Left renal cortex interstitium (tissue), 4 donors: ENCODE measurements at regions not wholly inside any gene's neighbourhood (a gene's known extent, or its start where the extent isn't known, plus 50 kb on each side); places are given as distances from the start of the nearest gene placed in this dataset.

Experiments used
- DNase-seq, 4 donors: peaks; one replicate each; pipeline ENCODE4 v3.0.0-alpha.2; 2013; ENCODE audit warnings: low read depth in 4 of 4, low spot score in 2 of 4, missing footprints in 1 of 4

DNA sequence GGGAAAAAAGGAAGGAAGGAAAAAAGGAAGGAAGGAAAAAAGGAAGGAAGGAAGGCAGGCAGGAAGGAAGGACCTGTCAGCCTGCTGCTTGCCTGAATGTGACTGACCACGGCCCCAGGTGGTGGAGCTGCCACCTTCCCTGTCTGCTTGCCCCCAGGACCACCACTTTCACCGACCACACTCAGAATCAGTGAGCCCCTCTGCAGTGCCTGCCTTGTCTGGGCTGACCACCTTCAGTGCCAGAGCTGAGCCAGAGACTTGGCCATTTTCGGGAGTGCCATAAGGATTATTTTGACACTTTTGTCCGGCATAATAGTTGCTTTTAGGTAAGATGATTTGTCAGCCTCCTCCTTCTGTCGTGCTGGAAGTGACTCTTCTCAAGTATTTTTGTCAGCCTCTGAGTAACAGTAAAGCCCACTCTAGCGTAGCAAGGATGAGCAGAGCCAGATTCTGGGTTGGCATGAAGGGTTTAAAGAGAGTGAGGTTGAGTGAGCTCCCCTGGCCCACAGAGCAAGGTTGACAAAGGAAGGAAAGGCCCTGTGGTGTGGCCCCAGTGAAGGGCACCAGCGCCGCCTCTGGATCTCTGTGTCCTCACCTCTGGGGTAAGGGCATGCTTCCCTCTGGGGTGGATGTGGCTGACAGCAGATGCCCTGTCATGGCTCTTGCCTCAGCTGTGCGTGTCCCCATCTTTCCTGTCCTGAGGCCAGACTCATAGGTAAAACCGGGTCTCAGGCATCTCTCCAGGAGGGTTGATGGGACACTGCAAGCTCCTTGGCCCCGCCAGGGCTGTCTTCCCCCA, 214.7 kb upstream of the FOXQ1 start:
- no peak for DNase-seq

DNA sequence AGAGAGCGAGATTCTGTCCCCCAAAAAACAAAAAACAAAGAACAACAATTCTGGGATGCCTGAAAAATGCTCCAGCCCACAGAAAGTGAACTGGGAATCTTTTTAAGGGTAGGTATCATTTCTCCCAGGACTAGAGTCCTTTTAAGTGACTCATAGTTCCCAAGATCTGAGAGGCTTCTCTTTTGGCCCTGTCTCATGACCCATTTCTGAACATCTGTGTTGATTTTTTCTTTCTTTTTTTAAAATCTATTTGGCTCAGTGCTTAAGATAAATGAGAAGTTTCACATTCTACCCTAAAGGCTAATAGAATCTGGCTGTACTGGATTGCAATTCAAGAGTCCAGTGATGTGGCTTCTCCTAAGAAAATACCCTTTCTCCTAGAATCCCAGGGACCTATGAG, 217.6 kb upstream of the FOXQ1 start:
- DNase-seq, result no peak

DNA sequence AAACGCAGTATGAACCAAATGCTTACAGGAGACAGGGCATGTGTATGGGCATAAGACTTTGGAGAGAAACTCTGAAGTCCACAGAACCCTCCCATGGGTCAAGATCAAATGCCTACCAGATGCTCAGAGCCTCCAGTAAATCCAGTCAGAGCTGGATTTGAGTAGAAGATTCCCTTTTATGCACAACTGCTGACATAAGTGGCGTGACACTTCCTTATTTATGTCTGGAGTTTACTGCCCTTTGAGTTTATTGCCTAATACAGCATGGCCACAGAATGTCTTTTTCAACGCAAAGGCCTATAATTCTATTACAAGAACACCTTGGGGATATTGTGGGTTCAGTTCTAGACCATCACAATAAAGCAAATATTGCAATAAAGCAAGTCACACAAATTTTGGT, 220.0 kb upstream of the FOXQ1 start:
- no peak for DNase-seq

DNA sequence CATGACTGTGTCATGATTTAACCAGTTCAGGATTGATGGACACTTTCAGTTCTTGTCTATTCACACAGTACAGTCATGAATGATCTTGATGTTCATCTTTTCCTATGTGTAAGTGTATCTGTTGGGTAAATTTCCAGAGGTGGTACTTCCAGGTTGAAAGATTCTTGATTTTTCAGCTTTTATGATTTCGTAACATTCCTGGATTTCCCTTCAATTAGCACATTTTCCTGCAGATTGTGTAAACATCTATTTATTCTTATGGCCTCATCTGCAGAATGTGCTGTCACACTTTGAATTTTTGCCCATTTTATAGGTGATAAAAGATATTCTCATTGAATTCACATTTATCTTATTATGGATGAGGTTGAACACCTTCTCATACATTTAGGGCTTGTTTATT, 222.0 kb upstream of the FOXQ1 start:
- DNase-seq, result no peak

DNA sequence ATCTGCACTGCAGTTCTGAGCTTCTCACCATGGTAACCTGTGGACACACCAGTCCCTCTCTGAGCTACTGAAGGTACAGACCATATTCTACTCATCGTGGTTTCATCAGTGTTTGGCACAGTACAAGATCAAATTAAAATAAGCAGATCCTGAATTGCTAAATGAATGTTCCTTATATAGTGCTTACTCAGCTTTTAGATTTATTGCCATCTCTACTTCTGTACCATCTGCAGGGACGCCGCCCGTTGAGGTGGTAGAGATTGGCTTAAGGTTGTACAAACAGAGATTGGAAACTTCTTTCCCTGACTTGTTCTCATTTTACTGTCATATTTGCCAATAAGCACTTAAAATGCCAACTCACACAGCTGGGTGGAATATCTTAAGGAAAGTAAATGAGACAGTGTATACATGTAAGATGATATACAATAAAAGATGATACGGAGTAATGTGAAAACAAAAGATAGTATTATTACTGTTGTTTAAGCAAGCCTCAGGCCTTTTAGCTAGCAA, 223.4 kb upstream of the FOXQ1 start:
- DNase-seq, result no peak

DNA sequence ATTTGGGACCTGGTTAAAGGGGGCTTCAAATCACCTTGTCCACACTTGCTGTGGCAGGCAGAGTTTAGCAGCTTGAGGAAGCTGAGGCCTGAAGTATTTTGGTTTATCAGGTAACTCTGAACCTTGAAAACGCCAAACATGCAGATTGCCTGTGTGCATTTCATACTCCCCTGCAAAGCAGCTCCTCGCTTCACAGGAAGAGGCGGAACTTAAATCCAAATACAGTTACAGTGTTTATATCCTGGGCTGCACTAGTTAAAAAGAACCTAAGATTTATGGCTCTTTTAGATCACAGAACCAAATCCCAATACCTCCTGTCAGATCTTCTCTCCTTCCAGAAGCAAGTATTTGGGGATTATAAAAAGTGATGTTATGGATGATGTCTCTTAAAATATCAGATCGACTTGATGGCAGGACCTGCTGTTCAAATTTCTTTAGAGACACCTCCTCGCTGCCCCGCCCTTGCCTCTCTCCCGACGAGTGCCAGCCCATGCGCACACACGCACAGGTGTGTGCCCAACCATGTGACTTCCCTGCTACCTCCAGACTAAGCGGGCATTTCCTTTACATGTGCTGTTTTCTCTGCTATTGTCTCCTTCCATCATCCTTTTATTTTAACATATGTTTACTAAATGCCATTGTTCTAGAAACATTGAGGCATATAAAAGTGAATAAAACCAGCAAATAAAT, 224.6 kb upstream of the FOXQ1 start:
- DNase-seq, result no peak

DNA sequence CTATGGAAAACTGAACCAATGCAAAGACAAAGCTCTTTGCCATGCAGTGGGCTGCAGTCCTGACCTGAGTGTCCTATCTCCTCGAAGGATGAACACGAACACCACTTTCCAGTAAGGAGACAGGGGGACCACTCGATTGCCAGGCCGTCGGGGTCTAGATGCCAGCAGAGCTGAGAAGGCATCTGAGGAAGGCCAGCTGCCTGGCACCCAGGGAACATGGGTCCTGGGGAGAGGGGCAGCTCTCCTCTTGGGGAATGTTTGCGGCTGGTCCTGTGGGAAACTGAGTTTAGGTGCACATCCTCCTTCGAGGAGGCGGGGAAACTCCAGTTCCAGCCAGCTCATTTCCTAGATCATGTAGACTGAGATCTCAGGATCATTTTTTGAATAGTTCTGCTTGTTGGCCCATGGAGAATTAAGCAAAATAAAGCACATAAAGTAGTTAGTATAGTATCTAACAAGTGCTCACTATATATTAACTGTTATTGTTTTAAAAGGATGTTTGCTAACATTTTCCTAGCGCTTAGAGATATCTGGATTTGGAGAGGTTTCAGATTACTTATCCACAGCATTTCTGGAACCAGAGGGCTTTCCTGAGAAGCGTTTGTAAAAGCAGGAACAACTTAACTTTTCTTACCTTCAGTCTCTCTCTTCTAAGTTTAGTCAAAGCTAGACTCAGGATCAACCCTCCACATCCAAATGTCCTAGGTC, 225.3 kb upstream of the FOXQ1 start:
- no peak for DNase-seq

DNA sequence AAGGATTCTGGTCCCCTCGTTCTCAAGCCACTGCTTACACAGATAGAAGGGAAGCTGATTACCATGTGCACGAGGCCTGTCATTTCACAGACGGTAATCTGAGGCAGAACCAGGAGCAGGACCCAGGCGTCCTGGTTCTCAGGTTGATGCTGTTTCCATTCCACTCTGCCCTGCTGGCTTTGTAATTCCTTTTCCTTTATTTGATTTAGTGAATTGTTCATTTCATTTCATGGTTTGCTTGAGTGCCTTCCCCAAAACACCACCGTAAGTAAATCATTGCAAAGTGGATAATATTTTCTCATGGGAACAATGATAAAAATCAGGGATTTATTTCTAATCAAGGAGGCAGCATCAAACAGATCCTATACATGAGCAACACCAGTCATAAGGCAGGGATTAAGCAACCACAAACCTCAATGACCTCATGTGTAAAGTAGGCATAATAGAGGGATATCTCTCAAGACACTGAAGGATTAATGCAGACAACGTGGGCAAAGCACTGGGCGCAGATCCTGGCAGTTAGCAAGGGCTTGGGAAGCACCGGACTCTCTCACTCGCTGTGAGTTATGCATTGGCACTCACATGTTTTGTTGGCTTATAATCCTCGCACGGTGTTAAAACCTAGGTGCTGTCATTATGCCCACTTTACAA, 229.5 kb upstream of the FOXQ1 start:
- no peak for DNase-seq

DNA sequence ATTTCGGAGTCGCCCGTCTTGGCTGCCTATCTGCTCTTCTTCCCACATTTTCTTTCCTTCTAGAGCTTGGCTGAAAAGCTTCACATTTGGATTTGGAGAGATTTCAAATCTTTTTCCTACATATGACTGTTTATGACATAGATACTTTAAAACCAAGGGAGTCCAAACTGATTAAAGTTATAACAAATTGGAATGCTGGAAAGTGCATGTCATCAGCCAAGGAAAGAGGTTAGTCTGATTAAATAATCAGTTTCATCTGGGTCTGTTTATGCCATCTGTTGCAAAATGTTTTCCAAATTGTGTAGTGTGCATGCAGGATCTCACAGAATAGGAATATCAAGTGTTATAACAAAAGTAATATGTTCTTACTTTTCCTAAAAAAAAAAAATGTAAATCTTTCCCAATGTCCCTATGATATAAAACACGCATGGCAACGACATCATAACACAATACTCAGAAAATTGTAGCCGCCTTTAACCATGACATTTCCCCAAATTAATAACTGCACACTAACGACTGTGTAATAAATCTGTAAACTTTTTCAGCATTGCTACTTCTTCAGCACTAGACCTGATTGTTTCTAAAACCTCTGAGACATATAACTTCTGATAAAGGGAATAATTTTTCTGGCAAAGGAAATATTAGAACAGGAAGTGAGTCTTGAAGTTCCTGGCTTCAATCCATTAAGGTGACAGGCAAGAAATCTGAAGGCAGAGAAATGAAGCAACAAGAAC, 230.2 kb upstream of the FOXQ1 start:
- DNase-seq, result no peak

DNA sequence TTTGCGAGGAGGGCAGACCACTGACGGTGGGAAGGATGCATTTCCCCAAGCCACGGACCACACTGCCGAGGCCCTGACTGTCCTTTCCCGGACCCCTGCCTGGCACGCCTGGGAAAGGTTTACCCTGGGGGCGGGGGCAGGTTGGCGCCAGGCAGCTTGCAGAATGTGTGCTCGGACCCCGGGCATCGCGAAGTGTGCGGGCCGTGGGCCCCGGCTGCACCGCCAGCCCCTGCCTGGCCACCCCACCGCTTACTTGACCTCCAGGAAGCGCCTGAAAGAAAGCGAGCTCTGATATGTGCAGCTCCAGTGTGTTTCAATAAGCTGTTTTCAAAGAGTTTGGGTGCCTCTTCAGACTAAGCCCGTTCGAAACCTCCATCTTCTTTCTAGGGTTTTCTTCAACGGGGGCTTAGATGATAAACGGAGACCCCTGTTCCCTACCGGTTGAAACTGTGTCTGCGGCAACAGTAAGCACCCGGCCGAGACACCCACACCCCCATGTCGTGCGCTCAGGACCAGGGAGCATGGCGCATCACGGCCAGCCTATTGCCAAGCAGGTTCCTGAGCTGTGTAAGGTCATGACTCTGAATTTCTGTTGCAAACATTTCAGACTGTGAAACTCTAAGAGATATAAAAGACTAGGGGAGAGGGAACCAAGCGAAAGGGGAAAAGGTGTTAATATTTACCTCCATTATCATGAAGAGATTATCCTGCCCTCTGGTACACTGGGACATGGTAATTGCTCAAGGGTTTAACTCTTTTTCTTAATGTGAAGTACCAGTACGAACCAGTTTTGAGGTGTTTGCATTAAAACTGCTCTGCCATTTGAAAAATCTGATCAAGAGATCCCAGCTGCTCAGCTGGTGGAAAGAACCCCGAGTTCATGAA, 231.2 kb upstream of the FOXQ1 start:
- no peak for DNase-seq

DNA sequence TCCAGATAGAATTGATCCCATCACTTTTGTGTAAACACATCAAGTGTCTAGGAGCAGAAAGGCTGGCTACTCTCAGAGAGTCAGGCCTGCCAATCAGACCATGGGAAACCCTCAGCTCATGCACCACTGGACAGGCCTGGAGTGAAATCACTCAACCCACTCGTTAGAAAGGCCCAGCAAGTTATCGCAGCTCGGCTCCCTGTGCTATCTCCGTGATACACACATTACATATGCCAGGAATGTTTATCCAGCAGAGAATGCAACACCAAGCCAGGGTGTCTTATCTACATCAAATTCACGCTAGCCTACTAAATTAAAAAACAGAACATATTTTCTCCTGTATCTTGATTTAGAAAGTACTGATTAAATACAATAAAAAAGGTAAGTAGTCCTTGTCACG, 232.4 kb upstream of the FOXQ1 start:
- DNase-seq, result no peak

DNA sequence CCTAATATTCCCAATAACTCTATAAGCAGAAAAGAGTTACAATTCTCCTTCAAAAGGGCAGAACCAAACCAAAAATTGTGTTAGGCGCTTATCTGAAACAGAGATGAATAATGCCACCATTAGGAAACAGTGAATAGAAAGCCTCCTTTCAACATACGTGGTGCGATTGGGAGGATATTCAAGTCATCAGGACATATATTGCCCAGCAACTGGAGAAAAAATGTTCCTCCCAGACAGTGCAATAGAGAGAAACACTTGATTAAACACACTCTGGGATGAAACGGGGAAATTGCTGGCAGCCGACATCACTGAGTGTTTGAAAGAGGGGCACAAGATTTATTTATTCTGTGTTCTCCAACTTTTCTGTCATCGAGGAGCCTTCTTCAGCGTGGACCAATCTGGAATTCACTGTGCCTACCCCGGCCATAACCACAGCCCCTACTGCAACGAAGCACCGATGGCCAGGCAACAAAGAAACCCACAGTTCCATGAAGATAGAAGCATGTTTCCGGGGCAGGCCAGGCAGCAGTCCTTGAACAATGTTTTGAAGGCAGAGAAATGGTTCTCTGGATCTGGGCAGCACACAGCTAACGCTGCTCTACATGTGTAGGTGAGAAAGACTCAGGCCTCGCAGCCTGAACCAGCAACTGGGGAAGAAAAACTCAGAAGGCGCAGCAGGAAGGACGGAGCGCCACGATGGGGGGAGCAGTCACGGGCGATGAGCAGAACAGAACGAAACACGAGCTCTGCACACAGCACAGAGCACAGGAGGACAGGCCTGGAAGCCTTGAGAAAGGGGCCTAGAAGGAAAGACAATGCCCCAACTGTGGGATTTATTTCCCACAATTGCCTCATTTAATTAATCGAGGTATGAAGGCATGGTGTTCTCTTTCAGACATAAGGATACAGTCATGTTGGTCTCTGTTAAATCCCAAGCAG, 234.2 kb upstream of the FOXQ1 start:
- no peak for DNase-seq

DNA sequence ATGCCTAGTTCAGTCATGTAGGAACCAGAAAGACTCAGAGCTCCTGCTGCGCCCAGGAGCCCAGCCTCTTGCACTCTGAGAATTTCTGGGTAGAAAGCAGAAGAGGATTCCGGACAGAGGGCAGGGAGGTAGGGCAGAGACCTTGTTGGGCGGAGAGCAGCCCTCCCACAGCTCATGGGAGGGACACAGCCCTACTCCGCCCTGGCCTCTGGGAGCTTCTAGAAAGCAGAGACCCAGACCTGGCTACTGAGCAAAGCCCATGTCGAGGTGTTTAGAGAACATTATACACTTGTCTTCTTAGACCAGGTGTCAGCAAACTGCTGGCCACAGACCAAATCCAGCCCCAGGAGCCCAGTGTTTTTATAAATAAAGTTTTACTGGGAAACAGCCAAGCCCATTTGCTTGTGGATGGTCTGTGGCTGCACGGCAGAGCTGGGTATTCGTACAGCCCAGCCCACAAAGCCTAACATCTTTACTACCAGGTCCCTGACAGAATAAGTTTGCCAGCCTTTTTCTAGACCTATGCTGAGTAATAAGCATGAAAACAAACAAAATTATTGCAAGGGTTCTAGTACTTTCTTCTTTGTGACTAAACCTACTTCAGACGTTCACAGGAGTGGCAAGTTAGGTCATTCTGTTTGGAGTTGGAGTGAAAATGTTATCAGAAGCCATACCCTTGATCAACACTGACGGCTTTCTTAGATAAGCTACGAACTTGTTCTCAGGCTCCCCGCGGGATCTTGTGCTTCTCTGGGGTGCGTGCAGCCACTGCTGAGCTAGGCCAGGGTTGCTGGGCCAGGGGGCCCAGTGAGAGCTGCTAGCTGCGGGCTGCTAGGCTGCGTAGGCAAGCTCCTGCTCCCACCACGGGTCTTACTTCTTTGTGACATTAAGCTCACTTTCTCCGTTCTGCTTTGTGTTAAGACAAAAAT, 235.1 kb upstream of the FOXQ1 start:
- no peak for DNase-seq

DNA sequence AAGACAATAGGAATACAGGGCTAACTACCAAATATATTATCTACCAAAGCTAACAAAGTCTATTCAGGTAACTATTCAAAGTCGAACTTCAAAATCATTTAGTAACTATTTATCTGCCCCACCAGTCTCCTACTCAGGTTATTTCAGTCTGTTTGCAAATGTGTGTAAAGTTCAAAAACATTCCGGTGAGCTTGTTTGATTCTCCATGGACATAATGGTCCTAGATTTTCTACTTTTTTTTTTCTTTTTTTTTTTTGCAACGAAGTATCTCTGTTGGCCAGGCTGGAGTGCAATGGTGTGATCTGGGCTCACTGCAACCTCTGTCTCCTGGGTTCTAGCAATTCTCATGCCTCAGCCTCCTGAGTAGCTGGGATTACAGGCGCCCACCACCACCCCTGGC, 236.0 kb upstream of the FOXQ1 start:
- DNase-seq, result no peak

DNA sequence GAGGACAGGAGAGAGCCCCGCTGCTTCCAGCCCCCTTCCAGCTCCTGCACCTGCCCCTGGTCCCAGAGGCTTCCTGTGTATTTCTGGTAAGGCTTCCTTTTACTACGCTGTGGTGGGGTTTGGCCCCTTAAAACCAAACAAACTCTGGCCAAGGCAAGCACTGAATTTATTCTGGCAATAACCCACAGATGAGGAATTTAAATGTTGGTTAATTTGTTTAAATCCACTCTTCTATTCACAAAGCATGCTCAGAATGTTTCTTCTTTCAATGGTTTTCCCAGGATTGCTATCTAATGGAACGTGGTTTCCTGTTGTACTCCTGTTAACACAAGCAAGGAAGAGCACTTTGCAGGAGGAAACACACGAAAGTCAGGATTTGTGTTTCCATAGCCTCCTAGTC, 236.5 kb upstream of the FOXQ1 start:
- DNase-seq, result no peak

DNA sequence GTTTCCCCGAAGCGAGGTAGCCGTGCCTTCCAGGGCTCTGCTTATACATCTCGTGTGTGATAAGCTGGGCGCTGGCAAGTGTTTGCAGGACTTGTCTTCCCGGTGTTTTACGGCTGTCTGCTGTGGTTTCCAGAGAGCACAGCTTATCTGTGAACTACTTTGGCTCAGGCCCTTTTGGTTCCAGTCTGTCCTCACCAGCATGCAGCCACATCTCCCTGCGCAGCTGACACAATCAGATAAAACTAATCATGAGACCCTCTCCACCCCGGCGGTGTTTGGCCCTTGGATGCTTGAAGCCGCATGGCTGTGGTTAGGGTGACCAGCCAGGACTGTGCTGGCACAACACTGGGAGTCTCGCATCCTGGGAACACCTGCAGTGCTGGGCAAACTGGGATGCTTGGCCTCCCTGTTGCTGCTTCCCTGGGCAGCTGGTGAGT, 241.8 kb upstream of the FOXQ1 start:
- no peak for DNase-seq

DNA sequence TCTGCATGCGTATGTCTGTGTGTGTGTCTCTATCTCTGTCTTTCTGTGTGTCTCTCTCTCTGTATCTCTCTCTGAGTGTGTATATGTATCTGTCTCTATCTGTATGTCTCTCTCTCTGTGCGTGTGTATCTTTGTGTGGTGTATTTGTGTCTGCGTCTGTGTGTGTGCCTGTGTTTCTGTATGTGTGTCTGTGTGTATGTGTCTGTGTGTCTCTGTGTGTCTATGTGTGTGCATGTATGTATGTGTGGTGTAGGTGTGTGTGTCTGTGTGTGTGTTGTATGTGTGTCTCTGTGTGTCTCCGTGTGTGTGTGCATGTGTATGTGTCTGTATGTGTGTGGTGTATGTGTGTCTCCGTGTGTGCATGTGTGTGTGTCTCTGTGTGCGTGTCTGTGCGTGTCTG, 243.0 kb upstream of the FOXQ1 start:
- no peak for DNase-seq
